Smooth muscle cell (in vitro differentiated cells): ENCODE measurements at regions not wholly inside any gene's neighbourhood (a gene's known extent, or its start where the extent isn't known, plus 50 kb on each side); places are given as distances from the start of the nearest gene placed in this dataset.
"Not testable (repeated sequence)": the region's sequence is repeated elsewhere in the genome, so short reads cannot be mapped to it uniquely, and the experiment has no call there.

Experiments used
- DNase-seq: peaks from one replicate; lab custom pipeline; 2025; ENCODE audit not compliant: unreplicated experiment; lab: John Stamatoyannopoulos, UW
- H2AFZ ChIP-seq: fragments of 200-600 bp; sonication (generic); 2 replicates; pipeline ENCODE4 v1.6.0; 2016; ENCODE audit warnings: antibody characterized with exemption, low read depth, mild to moderate bottlenecking
- H3F3A ChIP-seq: fragments of 200-600 bp; sonication (generic); 2 replicates; pipeline ENCODE4 v1.6.0; 2017; ENCODE audit warnings: antibody characterized with exemption, low read depth
- H3K27ac ChIP-seq: fragments of 200-600 bp; sonication (generic); 2 replicates; pipeline ENCODE4 v1.5.1; 2016; ENCODE audit warnings: low read depth, mild to moderate bottlenecking
- H3K27me3 ChIP-seq: fragments of 200-600 bp; sonication (generic); 2 replicates; pipeline ENCODE4 v1.6.1; 2016; ENCODE audit warnings: low read depth, mild to moderate bottlenecking
- H3K36me3 ChIP-seq: fragments of 200-600 bp; sonication (generic); 2 replicates; pipeline ENCODE4 v1.5.1; 2016; ENCODE audit warnings: low read depth
- H3K4me1 ChIP-seq: fragments of 200-600 bp; sonication (generic); 2 replicates; pipeline ENCODE4 v1.5.1; 2016; ENCODE audit warnings: low read depth
- H3K4me2 ChIP-seq: fragments of 200-600 bp; sonication (generic); 2 replicates; pipeline ENCODE4 v1.6.0; 2016; ENCODE audit warnings: mild to moderate bottlenecking
- H3K4me3 ChIP-seq: fragments of 200-600 bp; sonication (generic); 2 replicates; pipeline ENCODE4 v1.5.1; 2016; ENCODE audit warnings: mild to moderate bottlenecking
- H3K79me2 ChIP-seq: fragments of 200-600 bp; sonication (generic); 2 replicates; pipeline ENCODE4 v1.6.0; 2016; ENCODE audit warnings: low read depth, mild to moderate bottlenecking
- H3K9ac ChIP-seq: fragments of 200-600 bp; sonication (generic); 2 replicates; pipeline ENCODE4 v1.6.0; 2016; ENCODE audit warnings: low read depth
- H3K9me3 ChIP-seq: fragments of 200-600 bp; sonication (generic); replicated peaks from 2 replicates; pipeline ENCODE4 v1.5.1; 2016; ENCODE audit warnings: low read depth
- H4K20me1 ChIP-seq: fragments of 200-600 bp; sonication (generic); 2 replicates; pipeline ENCODE4 v1.6.0; 2016; ENCODE audit warnings: low read depth
- WGBS: methylation state at CpG from one replicate; pipeline ENCODE4 v1.1.7; 2016; ENCODE audit warnings: low lambda C conversion rate; 5-methylcytosine and 5-hydroxymethylcytosine counted together
- TF ChIP-seq, protein P1 (sequence below): fragments of 200-600 bp; sonication (generic); IDR thresholded peaks from 2 replicates; pipeline ENCODE4 v1.5.1; 2017; ENCODE audit warnings: borderline replicate concordance, mild to moderate bottlenecking, antibody characterized with exemption; ENCODE audit not compliant: insufficient read depth, poor library complexity, severe bottlenecking

DNA sequence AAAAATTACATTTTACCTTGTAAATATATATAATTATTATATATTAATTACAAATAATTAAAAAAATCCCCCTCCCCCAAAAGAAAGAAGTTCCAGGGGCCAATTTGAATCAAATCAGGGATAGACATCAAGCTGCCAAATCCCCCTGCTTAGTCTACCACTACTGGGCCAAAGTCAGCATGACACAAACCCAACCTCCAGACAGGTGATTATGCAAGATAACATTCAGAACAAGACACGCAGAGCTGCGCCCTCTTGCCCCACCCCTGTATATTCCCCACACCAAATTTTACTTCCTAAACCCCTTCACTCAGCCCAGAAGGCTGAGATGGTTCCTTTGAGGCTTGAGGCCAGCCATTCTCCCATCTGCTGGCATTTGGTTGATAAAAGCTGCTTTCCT lies 2059.1 kb upstream of the CDH6 start:
- H3F3A ChIP-seq: no peaks in the 10 kb centered on the region

DNA sequence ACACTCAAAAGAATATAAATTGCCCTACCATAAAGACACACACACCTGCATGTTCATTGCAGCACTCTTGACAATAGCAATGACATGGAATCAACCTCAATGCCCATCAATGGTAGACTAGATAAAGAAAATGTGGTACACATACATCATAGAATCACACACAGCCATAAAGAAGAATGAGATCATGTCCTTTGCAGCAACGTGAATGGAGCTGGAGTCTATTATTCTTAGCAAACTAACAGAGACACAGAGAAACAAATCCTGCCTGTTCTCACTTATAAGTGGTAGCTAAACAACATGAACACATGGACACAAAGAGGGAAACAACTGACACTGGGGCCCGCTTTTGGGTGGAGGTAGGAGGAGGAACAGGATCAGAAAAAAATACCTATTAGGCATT lies 2062.2 kb upstream of the CDH6 start:
- Histone ChIP-seq H3K9me3 (no peaks in the 10 kb centered on the region), H3K9ac (no peak overlapping the region), H4K20me1 (no peaks in the 10 kb centered on the region), H3K79me2 (no peaks in the 10 kb centered on the region), H3F3A (no peaks in the 10 kb centered on the region), H3K27ac (no peak overlapping the region), H2AFZ (no peak overlapping the region), H3K4me2 (no peak overlapping the region), H3K4me1 (no peaks in the 10 kb centered on the region), H3K27me3 (no peaks in the 10 kb centered on the region), H3K4me3 (no peak overlapping the region), H3K36me3 (no peaks in the 10 kb centered on the region)
- no peak for DNase-seq
- WGBS: 87% methylated on average over 2 of the region's 2 CpGs
- TF ChIP-seq, protein P1, sequence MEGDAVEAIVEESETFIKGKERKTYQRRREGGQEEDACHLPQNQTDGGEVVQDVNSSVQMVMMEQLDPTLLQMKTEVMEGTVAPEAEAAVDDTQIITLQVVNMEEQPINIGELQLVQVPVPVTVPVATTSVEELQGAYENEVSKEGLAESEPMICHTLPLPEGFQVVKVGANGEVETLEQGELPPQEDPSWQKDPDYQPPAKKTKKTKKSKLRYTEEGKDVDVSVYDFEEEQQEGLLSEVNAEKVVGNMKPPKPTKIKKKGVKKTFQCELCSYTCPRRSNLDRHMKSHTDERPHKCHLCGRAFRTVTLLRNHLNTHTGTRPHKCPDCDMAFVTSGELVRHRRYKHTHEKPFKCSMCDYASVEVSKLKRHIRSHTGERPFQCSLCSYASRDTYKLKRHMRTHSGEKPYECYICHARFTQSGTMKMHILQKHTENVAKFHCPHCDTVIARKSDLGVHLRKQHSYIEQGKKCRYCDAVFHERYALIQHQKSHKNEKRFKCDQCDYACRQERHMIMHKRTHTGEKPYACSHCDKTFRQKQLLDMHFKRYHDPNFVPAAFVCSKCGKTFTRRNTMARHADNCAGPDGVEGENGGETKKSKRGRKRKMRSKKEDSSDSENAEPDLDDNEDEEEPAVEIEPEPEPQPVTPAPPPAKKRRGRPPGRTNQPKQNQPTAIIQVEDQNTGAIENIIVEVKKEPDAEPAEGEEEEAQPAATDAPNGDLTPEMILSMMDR: no peak

More for the DNA sequence above, 2059.1 kb upstream of the CDH6 start:
- 85% methylated on average over 2 of the region's 2 CpGs for WGBS
- no peak overlapping the region for H2AFZ ChIP-seq
- TF ChIP-seq, protein P1: no peak
- no peak overlapping the region for H3K27ac ChIP-seq
- no peaks in the 10 kb centered on the region for H3K9me3 ChIP-seq
- no peaks in the 10 kb centered on the region for H3K36me3 ChIP-seq
- H4K20me1 ChIP-seq: no peaks in the 10 kb centered on the region
- H3K4me1 ChIP-seq: no peaks in the 10 kb centered on the region
- H3K9ac ChIP-seq: no peak overlapping the region
- DNase-seq: no peak
- H3K4me2 ChIP-seq: no peak overlapping the region
- no peaks in the 10 kb centered on the region for H3K79me2 ChIP-seq
- H3K4me3 ChIP-seq: no peak overlapping the region
- H3K27me3 ChIP-seq: no peaks in the 10 kb centered on the region

DNA sequence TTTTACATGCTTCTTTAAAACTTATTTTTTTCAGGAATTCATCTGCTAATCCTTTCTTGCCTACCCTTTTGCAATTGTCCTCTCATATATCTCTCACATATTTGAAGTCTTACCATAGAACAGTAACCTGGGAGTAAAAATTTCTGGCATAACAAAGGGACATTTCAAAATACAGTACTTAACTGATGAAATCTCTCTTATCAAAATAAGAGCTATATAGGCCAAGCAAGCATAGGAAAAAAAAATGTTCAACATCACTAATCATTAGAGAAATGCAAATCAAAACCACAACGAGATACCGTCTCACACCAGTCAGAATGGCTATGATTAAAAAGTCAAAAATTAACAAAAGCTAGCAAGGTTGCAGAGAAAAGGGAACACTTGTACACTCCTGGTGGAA lies 2062.7 kb upstream of the CDH6 start:
- TF ChIP-seq, protein P1: no peak
- Histone ChIP-seq H3K4me3 (no peak overlapping the region), H3K9me3 (no peaks in the 10 kb centered on the region), H3K27me3 (no peaks in the 10 kb centered on the region), H3F3A (no peaks in the 10 kb centered on the region), H3K36me3 (no peaks in the 10 kb centered on the region), H4K20me1 (no peaks in the 10 kb centered on the region), H3K4me1 (no peaks in the 10 kb centered on the region), H3K4me2 (no peak overlapping the region), H2AFZ (no peak overlapping the region), H3K9ac (no peak overlapping the region), H3K27ac (no peak overlapping the region), H3K79me2 (no peaks in the 10 kb centered on the region)
- 97% methylated on average over 2 of the region's 2 CpGs for WGBS
- DNase-seq: no peak

DNA sequence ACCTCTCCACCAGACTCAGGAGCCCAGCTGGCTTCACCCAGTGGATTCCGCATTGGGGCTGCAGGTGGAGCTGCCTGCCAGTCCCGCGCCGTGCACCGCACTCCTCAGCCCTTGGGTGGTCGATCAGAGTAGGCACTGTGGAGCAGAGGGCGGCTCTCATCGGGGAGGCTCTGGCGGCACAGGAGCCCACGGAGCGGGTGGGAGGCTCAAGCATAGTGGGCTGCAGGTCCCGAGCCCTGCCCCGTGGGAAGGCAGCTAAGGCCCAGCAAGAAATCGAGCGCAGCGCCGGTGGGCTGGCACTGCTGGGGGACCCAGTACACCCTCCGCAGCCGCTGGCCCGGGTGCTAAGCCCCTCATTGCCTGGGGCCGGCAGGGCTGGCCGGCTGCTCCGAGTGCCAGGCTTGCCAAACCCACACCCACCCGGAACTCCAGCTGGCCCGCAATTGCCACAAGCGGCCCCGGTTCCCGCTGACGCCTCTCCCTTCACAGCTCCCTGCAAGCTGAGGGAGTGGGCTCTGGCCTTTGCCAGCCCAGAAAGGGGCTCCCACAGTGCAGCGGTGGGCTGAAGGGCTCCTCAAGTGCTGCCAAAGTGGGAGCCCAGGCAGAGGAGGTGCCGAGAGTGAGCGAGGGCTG lies 2065.8 kb upstream of the CDH6 start:
- H3K27ac ChIP-seq, H3K9ac ChIP-seq, H3K79me2 ChIP-seq, H3F3A ChIP-seq, H2AFZ ChIP-seq, H4K20me1 ChIP-seq, H3K27me3 ChIP-seq, H3K36me3 ChIP-seq, H3K4me1 ChIP-seq, H3K9me3 ChIP-seq, DNase-seq, H3K4me2 ChIP-seq, H3K4me3 ChIP-seq: not testable (repeated sequence)
- WGBS: 95% methylated on average over 31 of the region's 32 CpGs

DNA sequence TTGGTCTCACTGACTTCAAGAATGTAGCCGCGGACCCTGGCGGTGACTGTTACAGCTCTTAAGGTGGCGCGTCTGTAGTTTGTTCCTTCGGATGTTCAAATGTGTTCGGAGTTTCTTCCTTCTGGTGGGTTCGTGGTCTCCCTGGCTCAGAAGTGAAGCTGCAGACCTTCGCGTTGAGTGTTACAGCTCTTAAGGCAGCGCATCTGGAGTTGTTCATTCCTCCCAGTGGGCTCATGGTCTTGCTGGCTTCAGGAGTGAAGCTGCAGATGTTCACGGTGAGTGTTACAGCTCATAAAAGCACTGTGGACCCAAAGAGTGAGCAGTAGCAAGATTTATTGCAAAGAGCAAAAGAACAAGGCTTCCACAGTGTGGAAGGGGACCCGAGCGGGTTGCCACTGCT lies 2067.0 kb upstream of the CDH6 start:
- H3K27me3 ChIP-seq, H3F3A ChIP-seq, H4K20me1 ChIP-seq, H3K27ac ChIP-seq, H3K4me1 ChIP-seq, H3K9me3 ChIP-seq, H3K9ac ChIP-seq, DNase-seq, H3K4me2 ChIP-seq, H3K36me3 ChIP-seq, H3K79me2 ChIP-seq, H3K4me3 ChIP-seq, H2AFZ ChIP-seq: not testable (repeated sequence)
- 95% methylated on average over 14 of the region's 14 CpGs for WGBS
